ENCODE measurements at regions not wholly inside any gene's neighbourhood (a gene's known extent, or its start where the extent isn't known, plus 50 kb on each side); places are given as distances from the start of the nearest gene placed in this dataset.

GRCh38 chr2:188207554-188207953, 84.1 kb upstream of the GULP1 start:
- Histone ChIP-seq H3K4me3 (replicated peaks; ENCODE audit: low read depth, low read length) (no peak overlapping the region), H3K36me3 (ENCODE audit: control insufficient read depth, insufficient read depth, low read length) (no peaks in the 10 kb centered on the region), H3K27me3 (replicated peaks; ENCODE audit: control insufficient read depth, insufficient read depth, low read length) (no peaks in the 10 kb centered on the region)
- TF ChIP-seq CTCF (IDR thresholded peaks at IDR 0.05; ENCODE audit: insufficient read depth, low read length, poor library complexity, severe bottlenecking) = no peak
- DNase-seq (ENCODE audit: extremely low read depth, insufficient read length) = no peak

GRCh38 chr2:188209218-188209617, 82.5 kb upstream of the GULP1 start:
- Histone ChIP-seq H3K27me3 (replicated peaks; ENCODE audit: control insufficient read depth, insufficient read depth, low read length) (no peaks in the 10 kb centered on the region), H3K36me3 (ENCODE audit: control insufficient read depth, insufficient read depth, low read length) (no peaks in the 10 kb centered on the region), H3K4me3 (replicated peaks; ENCODE audit: low read depth, low read length) (no peak overlapping the region)
- no peak for DNase-seq (ENCODE audit: extremely low read depth, insufficient read length)
- TF ChIP-seq CTCF (IDR thresholded peaks at IDR 0.05; ENCODE audit: insufficient read depth, low read length, poor library complexity, severe bottlenecking) = no peak

GRCh38 chr2:188217264-188217663, 74.4 kb upstream of the GULP1 start:
- no peaks in the 10 kb centered on the region for H3K36me3 ChIP-seq (ENCODE audit: control insufficient read depth, insufficient read depth, low read length)
- no peak for DNase-seq (ENCODE audit: extremely low read depth, insufficient read length)
- no peak for TF ChIP-seq CTCF (IDR thresholded peaks at IDR 0.05; ENCODE audit: insufficient read depth, low read length, poor library complexity, severe bottlenecking)
- no peak overlapping the region for H3K4me3 ChIP-seq (replicated peaks; ENCODE audit: low read depth, low read length)
- no peaks in the 10 kb centered on the region for H3K27me3 ChIP-seq (replicated peaks; ENCODE audit: control insufficient read depth, insufficient read depth, low read length)

- H3K36me3 ChIP-seq (ENCODE audit: control insufficient read depth, insufficient read depth, low read length) = no peaks in the 10 kb centered on the region
- no peaks in the 10 kb centered on the region for H3K27me3 ChIP-seq (replicated peaks; ENCODE audit: control insufficient read depth, insufficient read depth, low read length)
- DNase-seq (ENCODE audit: extremely low read depth, insufficient read length) = no peak
- H3K4me3 ChIP-seq (replicated peaks; ENCODE audit: low read depth, low read length) = no peak overlapping the region
- TF ChIP-seq CTCF (IDR thresholded peaks at IDR 0.05; ENCODE audit: insufficient read depth, low read length, poor library complexity, severe bottlenecking) = no peak
Measured at GRCh38 chr2:188219541-188219940, 72.1 kb upstream of the GULP1 start.

GRCh38 chr2:188220535-188220934, 71.1 kb upstream of the GULP1 start:
- Histone ChIP-seq H3K27me3 (replicated peaks; ENCODE audit: control insufficient read depth, insufficient read depth, low read length) (no peaks in the 10 kb centered on the region), H3K4me3 (replicated peaks; ENCODE audit: low read depth, low read length) (no peak overlapping the region), H3K36me3 (ENCODE audit: control insufficient read depth, insufficient read depth, low read length) (no peaks in the 10 kb centered on the region)
- TF ChIP-seq CTCF (IDR thresholded peaks at IDR 0.05; ENCODE audit: insufficient read depth, low read length, poor library complexity, severe bottlenecking) = no peak
- no peak for DNase-seq (ENCODE audit: extremely low read depth, insufficient read length)

GRCh38 chr2:188227713-188228112, 64.0 kb upstream of the GULP1 start:
- no peaks in the 10 kb centered on the region for H3K36me3 ChIP-seq (ENCODE audit: control insufficient read depth, insufficient read depth, low read length)
- DNase-seq (ENCODE audit: extremely low read depth, insufficient read length) = no peak
- H3K4me3 ChIP-seq (replicated peaks; ENCODE audit: low read depth, low read length) = no peak overlapping the region
- no peak for TF ChIP-seq CTCF (IDR thresholded peaks at IDR 0.05; ENCODE audit: insufficient read depth, low read length, poor library complexity, severe bottlenecking)
- H3K27me3 ChIP-seq (replicated peaks; ENCODE audit: control insufficient read depth, insufficient read depth, low read length) = no peaks in the 10 kb centered on the region
